ENCODE measurements at regions not wholly inside any gene's neighbourhood (a gene's known extent, or its start where the extent isn't known, plus 50 kb on each side); places are given as distances from the start of the nearest gene placed in this dataset.

- TF ChIP-seq ZZZ3 (IDR thresholded peaks at IDR 0.05; ENCODE audit: control insufficient read depth, insufficient read length, low read depth) = no peak
- no peak for TF ChIP-seq POLR2A (IDR thresholded peaks at IDR 0.05; ENCODE audit: low read depth, low read length)
- no peak for TF ChIP-seq KLF5 (IDR thresholded peaks at IDR 0.05; ENCODE audit: partially characterized antibody)
- no peak for TF ChIP-seq TAF1 (IDR thresholded peaks at IDR 0.05; ENCODE audit: borderline replicate concordance, low read depth, low read length)
Observed at GRCh38 chr2:17085546-17086202, 420.0 kb upstream of the CYRIA start.
